OCI-LY7 (cell line): ENCODE measurements at regions not wholly inside any gene's neighbourhood (a gene's known extent, or its start where the extent isn't known, plus 50 kb on each side); places are given as distances from the start of the nearest gene placed in this dataset.

Source experiments
- BruUV-seq: library from RNA; stranded (reverse); fragments of 400-500 nt; replicated peaks from 2 replicates; lab custom pipeline; 2021; lab: Mats Ljungman, UMichigan
- CTCF ChIA-PET: fragments of 300-600 bp; sonication (Branson Sonifier 250); formaldehyde crosslinking; loops from one replicate; lab custom pipeline; 2022; ENCODE audit warnings: antibody characterized with exemption; ENCODE audit not compliant: unreplicated experiment; lab: Charles Lee
- POLR2A ChIA-PET: fragments of 300-600 bp; sonication (Branson Sonifier 250); formaldehyde crosslinking; loops from one replicate; lab custom pipeline; 2022; ENCODE audit warnings: antibody characterized with exemption; lab: Charles Lee
- DNase-seq: peaks from one replicate; pipeline ENCODE4 v3.0.0-alpha.2; 2015; ENCODE audit warnings: low spot score
- H2AFZ ChIP-seq: fragments of 200-600 bp; sonication (generic), shearing (Covaris generic); 2 replicates; pipeline ENCODE4 v1.6.1; 2014; ENCODE audit warnings: mild to moderate bottlenecking, antibody characterized with exemption, low read length, moderate library complexity
- H3K27ac ChIP-seq: fragments of 200-600 bp; sonication (generic); 2 replicates; pipeline ENCODE4 v1.5.1; 2014; ENCODE audit warnings: mixed run types, low read depth, mild to moderate bottlenecking, moderate library complexity, low read length, inconsistent platforms; ENCODE audit not compliant: poor library complexity, severe bottlenecking
- H3K36me3 ChIP-seq: fragments of 200-600 bp; sonication (generic); 2 replicates; pipeline ENCODE4 v1.6.1; 2014; ENCODE audit warnings: mild to moderate bottlenecking, antibody characterized with exemption, low read length, moderate library complexity, mixed read lengths; ENCODE audit not compliant: insufficient read depth
- H3K4me1 ChIP-seq: fragments of 200-600 bp; sonication (generic); 2 replicates; pipeline ENCODE4 v1.5.1; 2014; ENCODE audit warnings: mild to moderate bottlenecking, low read length; ENCODE audit not compliant: insufficient read depth, poor library complexity, severe bottlenecking
- H3K4me2 ChIP-seq: fragments of 200-600 bp; sonication (generic); 2 replicates; pipeline ENCODE4 v1.6.1; 2014; ENCODE audit warnings: mild to moderate bottlenecking, low read length
- H3K4me3 ChIP-seq: fragments of 200-600 bp; sonication (generic); 2 replicates; pipeline ENCODE4 v1.5.1; 2014; ENCODE audit warnings: mild to moderate bottlenecking, low read depth, low read length; ENCODE audit not compliant: poor library complexity, severe bottlenecking
- H3K79me2 ChIP-seq: fragments of 200-600 bp; sonication (generic); 2 replicates; pipeline ENCODE4 v1.6.1; 2016; ENCODE audit warnings: low read depth, mild to moderate bottlenecking, low read length, moderate library complexity, mixed read lengths; ENCODE audit not compliant: insufficient read depth
- H3K9me2 ChIP-seq: fragments of 200-600 bp; sonication (generic); 2 replicates; pipeline ENCODE4 v1.6.1; 2016; ENCODE audit warnings: mild to moderate bottlenecking, low read length, mixed read lengths; ENCODE audit not compliant: insufficient read depth
- H3K9me3 ChIP-seq: fragments of 200-600 bp; sonication (generic); 2 replicates; pipeline ENCODE4 v1.6.1; 2014; ENCODE audit warnings: mild to moderate bottlenecking, mixed run types, low read length, mixed read lengths
- H4K20me1 ChIP-seq: fragments of 200-600 bp; sonication (generic); 2 replicates; pipeline ENCODE4 v1.6.1; 2014; ENCODE audit warnings: mild to moderate bottlenecking, antibody characterized with exemption, low read length, moderate library complexity, mixed read lengths; ENCODE audit not compliant: insufficient read depth
- EZH2phosphoT487 ChIP-seq: fragments of 200-600 bp; sonication (generic); IDR thresholded peaks from 2 replicates; pipeline ENCODE4 v1.6.1; 2018; ENCODE audit warnings: low read depth, borderline replicate concordance, mild to moderate bottlenecking, mixed run types, antibody characterized with exemption, low read length, moderate library complexity, mixed read lengths
- intact Hi-C: fragments of 100-400 bp; cut with micrococcal nuclease; formaldehyde crosslinking; loops from one replicate; pipeline ENCODE4 v1.10.0; 2022; ENCODE audit not compliant: unreplicated experiment
- TF ChIP-seq, protein P1 (sequence below): fragments of 200-600 bp; sonication (generic); conservative IDR thresholded peaks from 2 replicates; pipeline ENCODE4 v1.5.1; 2014; ENCODE audit warnings: mild to moderate bottlenecking, antibody characterized with exemption, low read length, moderate library complexity, mixed read lengths

DNA sequence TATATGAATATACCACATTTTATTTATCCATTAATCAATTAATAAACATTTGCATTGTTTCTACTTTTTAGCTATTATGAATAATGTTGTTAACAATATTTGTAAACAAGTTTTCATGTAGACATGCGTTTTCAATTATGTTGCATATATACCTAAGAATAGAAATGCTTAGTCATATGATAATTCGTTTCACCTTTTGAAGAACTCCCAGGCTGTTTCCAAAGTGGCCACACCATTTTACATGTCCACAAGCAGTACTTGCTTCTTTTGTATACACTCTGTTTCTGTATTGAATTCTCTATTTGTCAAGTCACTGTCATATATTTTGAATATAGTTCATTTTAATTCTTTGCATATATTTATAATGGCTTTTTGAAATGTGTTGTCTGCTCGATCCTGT, 206.9 kb upstream of the ZBTB20 start:
- Histone ChIP-seq H3K27ac (no peak overlapping the region), H3K9me2 (no peaks in the 10 kb centered on the region; the same call in 1 of the 2 replicates), H3K79me2 (no peaks in the 10 kb centered on the region), H3K4me2 (no peak overlapping the region), H4K20me1 (no peaks in the 10 kb centered on the region), H3K4me3 (no peak overlapping the region), H3K9me3 (no peaks in the 10 kb centered on the region), H2AFZ (no peak overlapping the region), H3K4me1 (no peaks in the 10 kb centered on the region), H3K36me3 (no peaks in the 10 kb centered on the region)
- ChIA-PET CTCF (no interaction called here), POLR2A (no interaction called here)
- TF ChIP-seq, protein P1, sequence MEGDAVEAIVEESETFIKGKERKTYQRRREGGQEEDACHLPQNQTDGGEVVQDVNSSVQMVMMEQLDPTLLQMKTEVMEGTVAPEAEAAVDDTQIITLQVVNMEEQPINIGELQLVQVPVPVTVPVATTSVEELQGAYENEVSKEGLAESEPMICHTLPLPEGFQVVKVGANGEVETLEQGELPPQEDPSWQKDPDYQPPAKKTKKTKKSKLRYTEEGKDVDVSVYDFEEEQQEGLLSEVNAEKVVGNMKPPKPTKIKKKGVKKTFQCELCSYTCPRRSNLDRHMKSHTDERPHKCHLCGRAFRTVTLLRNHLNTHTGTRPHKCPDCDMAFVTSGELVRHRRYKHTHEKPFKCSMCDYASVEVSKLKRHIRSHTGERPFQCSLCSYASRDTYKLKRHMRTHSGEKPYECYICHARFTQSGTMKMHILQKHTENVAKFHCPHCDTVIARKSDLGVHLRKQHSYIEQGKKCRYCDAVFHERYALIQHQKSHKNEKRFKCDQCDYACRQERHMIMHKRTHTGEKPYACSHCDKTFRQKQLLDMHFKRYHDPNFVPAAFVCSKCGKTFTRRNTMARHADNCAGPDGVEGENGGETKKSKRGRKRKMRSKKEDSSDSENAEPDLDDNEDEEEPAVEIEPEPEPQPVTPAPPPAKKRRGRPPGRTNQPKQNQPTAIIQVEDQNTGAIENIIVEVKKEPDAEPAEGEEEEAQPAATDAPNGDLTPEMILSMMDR, result no peak
- no peak for TF ChIP-seq EZH2phosphoT487
- no peak for DNase-seq
- intact Hi-C loops, result loop anchor here (10.0 kb wide), 1 partner anchor 1051 kb away; no protein-coding TSS in a partner anchor
- BruUV-seq, result no TSS peak

DNA sequence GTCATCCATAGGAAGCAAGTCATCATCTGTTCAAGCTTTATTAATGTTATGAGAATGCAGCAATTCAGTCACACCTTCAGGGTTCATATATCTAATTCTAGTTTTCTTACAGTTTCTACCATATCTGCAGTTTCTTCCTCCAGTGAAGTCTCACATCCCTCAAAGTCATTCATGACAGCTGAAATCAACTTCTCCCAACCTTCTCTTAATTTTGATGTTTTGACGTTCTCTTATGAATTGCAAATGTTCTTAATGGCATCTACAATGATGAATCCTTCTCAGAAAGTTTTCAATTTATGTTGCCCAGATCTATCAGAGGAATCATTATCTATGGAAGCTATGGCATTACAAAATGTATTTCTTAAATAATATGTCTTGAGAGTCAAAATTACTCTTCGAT, 210.4 kb upstream of the ZBTB20 start:
- no peak for DNase-seq
- Histone ChIP-seq H3K4me1 (no peaks in the 10 kb centered on the region), H3K9me2 (no peaks in the 10 kb centered on the region; the same call in 1 of the 2 replicates), H3K4me2 (no peak overlapping the region), H3K4me3 (no peak overlapping the region), H3K27ac (no peak overlapping the region), H3K36me3 (no peaks in the 10 kb centered on the region), H3K79me2 (no peaks in the 10 kb centered on the region), H4K20me1 (no peaks in the 10 kb centered on the region), H2AFZ (no peak overlapping the region), H3K9me3 (no peaks in the 10 kb centered on the region)
- intact Hi-C loops, result loop anchor here (10.0 kb wide), 1 partner anchor 1047 kb away; no protein-coding TSS in a partner anchor
- ChIA-PET CTCF (no interaction called here), POLR2A (no interaction called here)
- BruUV-seq, result no TSS peak
- TF ChIP-seq, protein P1, result no peak
- TF ChIP-seq EZH2phosphoT487, result no peak

DNA sequence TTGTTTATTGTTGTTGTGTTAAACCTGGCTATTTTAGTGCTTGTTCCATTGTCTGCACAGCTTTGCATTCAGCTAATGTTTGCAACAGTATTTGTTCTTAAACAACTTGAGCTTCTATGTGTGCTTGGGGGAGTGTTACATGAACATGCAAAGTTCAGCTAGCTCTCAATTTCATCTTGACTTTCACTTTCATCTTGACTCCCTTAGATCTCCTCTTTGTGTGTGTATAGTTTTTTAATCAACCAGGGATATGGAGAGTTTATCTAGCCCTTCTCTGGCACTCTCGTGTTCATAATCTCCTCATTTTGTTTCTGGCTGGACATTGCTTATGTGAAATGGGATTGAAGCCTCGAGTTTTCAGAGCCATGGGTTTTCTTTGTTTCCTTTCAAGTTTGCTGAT, 212.4 kb upstream of the ZBTB20 start:
- no TSS peak for BruUV-seq
- Histone ChIP-seq H3K4me3 (no peak overlapping the region), H4K20me1 (no peaks in the 10 kb centered on the region), H3K4me2 (no peak overlapping the region), H2AFZ (no peak overlapping the region), H3K4me1 (no peaks in the 10 kb centered on the region), H3K9me3 (no peaks in the 10 kb centered on the region), H3K27ac (no peak overlapping the region), H3K9me2 (no peaks in the 10 kb centered on the region), H3K79me2 (no peaks in the 10 kb centered on the region), H3K36me3 (no peaks in the 10 kb centered on the region)
- intact Hi-C loops, result loop anchor here (10.0 kb wide), 1 partner anchor 1045 kb away; no protein-coding TSS in a partner anchor
- DNase-seq, result no peak
- CTCF ChIA-PET, result no interaction called here
- no peak for TF ChIP-seq EZH2phosphoT487
- TF ChIP-seq, protein P1, result no peak
- POLR2A ChIA-PET, result interaction anchor here (0.7 kb wide), 1 partner anchor 16 kb away, joined by 4 read pairs; no protein-coding TSS in a partner anchor
